Breast epithelium (tissue), 3 donors: ENCODE measurements at regions not wholly inside any gene's neighbourhood (a gene's known extent, or its start where the extent isn't known, plus 50 kb on each side); places are given as distances from the start of the nearest gene placed in this dataset.

Experiments
- CTCF ChIP-seq, 3 donors: fragments of 450-650 bp; IDR thresholded peaks; one replicate each; pipeline ENCODE4 v1.5.1; 2016 to 2017; ENCODE audit warnings: antibody characterized with exemption in 3 of 3, mild to moderate bottlenecking in 3 of 3, moderate library complexity in 3 of 3
- POLR2A ChIP-seq: fragments of 450-650 bp; IDR thresholded peaks from one replicate; pipeline ENCODE4 v1.6.1; 2016; ENCODE audit warnings: antibody characterized with exemption, mild to moderate bottlenecking, moderate library complexity
- POLR2AphosphoS5 ChIP-seq, 3 donors: sonication (generic); formaldehyde crosslinking; IDR thresholded peaks; one replicate each; pipeline ENCODE4 v1.6.1; 2017; ENCODE audit warnings: antibody characterized with exemption in 3 of 3

DNA sequence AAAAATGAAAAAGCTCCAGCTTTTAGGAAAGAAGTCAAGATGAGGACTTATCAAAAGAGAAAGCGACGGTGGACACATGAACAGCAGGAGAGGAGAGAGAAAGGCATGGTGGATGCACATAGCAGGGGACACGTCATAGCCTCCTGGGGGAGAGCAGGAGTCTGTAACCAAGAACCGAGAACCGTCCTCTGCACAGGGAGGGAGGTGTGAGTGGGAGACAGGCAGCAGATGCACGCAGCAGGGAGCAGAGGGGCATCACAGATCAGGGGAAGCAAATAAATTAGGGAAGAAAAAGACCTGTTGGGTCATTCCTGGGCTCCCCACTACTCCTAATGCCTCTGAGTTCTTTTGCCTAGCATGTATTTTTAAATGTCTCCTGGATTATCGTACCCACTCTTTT lies 138.1 kb upstream of the RMST start:
- TF ChIP-seq CTCF (IDR thresholded peaks at IDR 0.05) (no peak), POLR2A (no peak), POLR2AphosphoS5 (IDR thresholded peaks at IDR 0.05) (no peak)
